GM06990 (cell line): ENCODE measurements at regions not wholly inside any gene's neighbourhood (a gene's known extent, or its start where the extent isn't known, plus 50 kb on each side); places are given as distances from the start of the nearest gene placed in this dataset.

Experiments
- DNase-seq: peaks from one replicate; pipeline ENCODE4 v3.0.0-alpha.2; 2011; ENCODE audit not compliant: insufficient read length; ENCODE audit errors: extremely low read depth
- H3K27me3 ChIP-seq: replicated peaks from 2 replicates; pipeline ENCODE4 v1.6.0; 2011; ENCODE audit warnings: low read length; ENCODE audit not compliant: control insufficient read depth, insufficient read depth
- H3K36me3 ChIP-seq: 2 replicates; pipeline ENCODE4 v1.5.1; 2011; ENCODE audit warnings: low read length; ENCODE audit not compliant: control insufficient read depth, insufficient read depth
- H3K4me3 ChIP-seq: replicated peaks from 2 replicates; pipeline ENCODE4 v1.5.1; 2011; ENCODE audit warnings: low read depth, mild to moderate bottlenecking, control low read depth, low read length
- CTCF ChIP-seq: IDR thresholded peaks from 2 replicates; pipeline ENCODE4 v1.5.1; 2011; ENCODE audit warnings: low read length, control low read depth, mild to moderate bottlenecking, inconsistent platforms; ENCODE audit not compliant: insufficient read depth, poor library complexity, severe bottlenecking

GRCh38 chrX:117743469-117744251 is 372.9 kb downstream of the KLHL13 start:
- H3K4me3 ChIP-seq = no peak overlapping the region
- DNase-seq = peak; percentile 15
- TF ChIP-seq CTCF = peak; percentile 55
- no peaks in the 10 kb centered on the region for H3K36me3 ChIP-seq
- no peaks in the 10 kb centered on the region for H3K27me3 ChIP-seq

GRCh38 chrX:117713411-117713810 is 403.2 kb downstream of the KLHL13 start:
- Histone ChIP-seq H3K36me3 (no peaks in the 10 kb centered on the region), H3K27me3 (no peaks in the 10 kb centered on the region), H3K4me3 (no peak overlapping the region)
- TF ChIP-seq CTCF = no peak
- DNase-seq = no peak

- no peak for DNase-seq
- Histone ChIP-seq H3K27me3 (no peaks in the 10 kb centered on the region), H3K4me3 (no peak overlapping the region), H3K36me3 (no peaks in the 10 kb centered on the region)
- no peak for TF ChIP-seq CTCF
These were observed 404.8 kb downstream of the KLHL13 start for GRCh38 chrX:117711782-117712181.

GRCh38 chrX:117707948-117708743 is 408.5 kb downstream of the KLHL13 start:
- H3K36me3 ChIP-seq = no peaks in the 10 kb centered on the region
- H3K4me3 ChIP-seq = no peak overlapping the region

GRCh38 chrX:117701050-117701449 is 415.6 kb downstream of the KLHL13 start:
- no peak for DNase-seq
- H3K27me3 ChIP-seq = no peaks in the 10 kb centered on the region
- H3K4me3 ChIP-seq = no peak overlapping the region
- TF ChIP-seq CTCF = no peak
- H3K36me3 ChIP-seq = no peaks in the 10 kb centered on the region

More at GRCh38 chrX:117707948-117708743, 408.5 kb downstream of the KLHL13 start:
- no peak for TF ChIP-seq CTCF
- H3K27me3 ChIP-seq = no peaks in the 10 kb centered on the region
- no peak for DNase-seq
